ENCODE measurements at regions not wholly inside any gene's neighbourhood (a gene's known extent, or its start where the extent isn't known, plus 50 kb on each side); places are given as distances from the start of the nearest gene placed in this dataset.

GRCh38 chr4:27843776-27844175 lies 983.1 kb downstream of the STIM2 start:
- in situ Hi-C loops (cut with HindIII; ENCODE audit: low sequenced_read_pairs): no loop called here
- DNase-seq (ENCODE audit: low read depth): no peak
- no peak overlapping the region for H3K4me3 ChIP-seq (ENCODE audit: low read depth, low read length)
- TF ChIP-seq, protein P1, sequence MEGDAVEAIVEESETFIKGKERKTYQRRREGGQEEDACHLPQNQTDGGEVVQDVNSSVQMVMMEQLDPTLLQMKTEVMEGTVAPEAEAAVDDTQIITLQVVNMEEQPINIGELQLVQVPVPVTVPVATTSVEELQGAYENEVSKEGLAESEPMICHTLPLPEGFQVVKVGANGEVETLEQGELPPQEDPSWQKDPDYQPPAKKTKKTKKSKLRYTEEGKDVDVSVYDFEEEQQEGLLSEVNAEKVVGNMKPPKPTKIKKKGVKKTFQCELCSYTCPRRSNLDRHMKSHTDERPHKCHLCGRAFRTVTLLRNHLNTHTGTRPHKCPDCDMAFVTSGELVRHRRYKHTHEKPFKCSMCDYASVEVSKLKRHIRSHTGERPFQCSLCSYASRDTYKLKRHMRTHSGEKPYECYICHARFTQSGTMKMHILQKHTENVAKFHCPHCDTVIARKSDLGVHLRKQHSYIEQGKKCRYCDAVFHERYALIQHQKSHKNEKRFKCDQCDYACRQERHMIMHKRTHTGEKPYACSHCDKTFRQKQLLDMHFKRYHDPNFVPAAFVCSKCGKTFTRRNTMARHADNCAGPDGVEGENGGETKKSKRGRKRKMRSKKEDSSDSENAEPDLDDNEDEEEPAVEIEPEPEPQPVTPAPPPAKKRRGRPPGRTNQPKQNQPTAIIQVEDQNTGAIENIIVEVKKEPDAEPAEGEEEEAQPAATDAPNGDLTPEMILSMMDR (IDR thresholded peaks at IDR 0.05; ENCODE audit: low read depth, low read length, missing control alignments): no peak

DNA sequence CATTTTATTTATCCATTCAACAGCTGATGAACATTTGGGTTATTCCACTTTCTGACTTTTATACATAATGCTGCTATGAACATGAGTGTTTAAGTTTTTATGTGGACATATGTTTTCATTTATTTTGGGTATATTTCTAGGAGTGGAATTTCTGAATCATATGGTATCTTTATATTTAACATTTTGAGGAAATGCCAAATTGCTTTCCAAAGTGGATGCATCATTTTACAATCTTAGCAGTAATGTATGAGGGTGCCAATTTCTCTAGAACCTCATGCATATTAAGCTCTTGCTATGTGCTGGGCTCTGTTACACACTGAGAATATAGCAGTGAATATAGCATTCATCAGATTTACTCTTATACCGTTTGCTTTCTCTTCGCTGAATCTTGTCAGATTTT lies 983.7 kb downstream of the STIM2 start:
- TF ChIP-seq, protein P1 (IDR thresholded peaks at IDR 0.05; ENCODE audit: low read depth, low read length, missing control alignments): no peak
- no peak for DNase-seq (ENCODE audit: low read depth)
- in situ Hi-C loops (cut with HindIII; ENCODE audit: low sequenced_read_pairs): no loop called here
- H3K4me3 ChIP-seq (ENCODE audit: low read depth, low read length): no peak overlapping the region

- no peak for DNase-seq (ENCODE audit: low read depth)
- TF ChIP-seq, protein P1 (IDR thresholded peaks at IDR 0.05; ENCODE audit: low read depth, low read length, missing control alignments): no peak
- in situ Hi-C loops (cut with HindIII; ENCODE audit: low sequenced_read_pairs): no loop called here
- no peak overlapping the region for H3K4me3 ChIP-seq (ENCODE audit: low read depth, low read length)
Observed at GRCh38 chr4:27846951-27847350, 986.3 kb downstream of the STIM2 start.

DNA sequence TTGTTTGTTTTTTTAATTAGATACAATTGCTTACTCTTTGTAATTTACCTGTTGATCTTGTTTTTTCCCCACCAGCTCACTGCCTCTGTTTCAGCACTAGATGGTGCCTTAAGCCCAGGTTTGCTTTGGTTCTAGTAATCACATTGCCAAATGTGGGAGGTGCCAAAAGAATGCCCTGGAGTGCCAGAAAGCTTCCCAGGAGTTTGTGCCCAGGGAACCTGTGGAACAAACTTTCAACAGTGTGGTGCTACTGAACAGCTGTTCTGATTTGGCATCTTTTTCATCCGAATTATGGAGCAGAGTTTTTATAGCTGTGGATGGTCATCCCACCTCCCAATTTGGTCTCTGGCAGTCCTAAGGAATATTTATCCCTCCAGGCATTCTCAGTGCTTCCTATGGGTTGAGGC lies 1000.7 kb downstream of the STIM2 start:
- H3K4me3 ChIP-seq (ENCODE audit: low read depth, low read length): no peak overlapping the region
- no peak for DNase-seq (ENCODE audit: low read depth)
- TF ChIP-seq, protein P1 (IDR thresholded peaks at IDR 0.05; ENCODE audit: low read depth, low read length, missing control alignments): peak; percentile 50
- in situ Hi-C loops (cut with HindIII; ENCODE audit: low sequenced_read_pairs): no loop called here

GRCh38 chr4:27861802-27862201 lies 1001.2 kb downstream of the STIM2 start:
- DNase-seq (ENCODE audit: low read depth): peak; percentile 4
- TF ChIP-seq, protein P1 (IDR thresholded peaks at IDR 0.05; ENCODE audit: low read depth, low read length, missing control alignments): no peak
- in situ Hi-C loops (cut with HindIII; ENCODE audit: low sequenced_read_pairs): no loop called here
- H3K4me3 ChIP-seq (ENCODE audit: low read depth, low read length): no peak overlapping the region

GRCh38 chr4:27873596-27873995 lies 1013.0 kb downstream of the STIM2 start:
- TF ChIP-seq, protein P1 (IDR thresholded peaks at IDR 0.05; ENCODE audit: low read depth, low read length, missing control alignments): no peak
- DNase-seq (ENCODE audit: low read depth): no peak
- in situ Hi-C loops (cut with HindIII; ENCODE audit: low sequenced_read_pairs): no loop called here
- no peak overlapping the region for H3K4me3 ChIP-seq (ENCODE audit: low read depth, low read length)

GRCh38 chr4:27881705-27882104 lies 1021.1 kb downstream of the STIM2 start:
- H3K4me3 ChIP-seq (ENCODE audit: low read depth, low read length): no peak overlapping the region
- TF ChIP-seq, protein P1 (IDR thresholded peaks at IDR 0.05; ENCODE audit: low read depth, low read length, missing control alignments): no peak
- in situ Hi-C loops (cut with HindIII; ENCODE audit: low sequenced_read_pairs): no loop called here
- no peak for DNase-seq (ENCODE audit: low read depth)

Measured in astrocyte of the cerebellum (primary cell).